Caki2 (cell line): ENCODE measurements at regions not wholly inside any gene's neighbourhood (a gene's known extent, or its start where the extent isn't known, plus 50 kb on each side); places are given as distances from the start of the nearest gene placed in this dataset.

Source experiments
- DNase-seq: peaks from one replicate; pipeline ENCODE4 v3.0.0-alpha.2; 2015; ENCODE audit warnings: low read depth
- in situ Hi-C: cut with HindIII; loops from 2 replicates; pipeline ENCODE4 v1.10.0; 2016; ENCODE audit warnings: low sequenced_read_pairs, low pct_unique_long_range_greater_than_20kb, mixed read lengths

DNA sequence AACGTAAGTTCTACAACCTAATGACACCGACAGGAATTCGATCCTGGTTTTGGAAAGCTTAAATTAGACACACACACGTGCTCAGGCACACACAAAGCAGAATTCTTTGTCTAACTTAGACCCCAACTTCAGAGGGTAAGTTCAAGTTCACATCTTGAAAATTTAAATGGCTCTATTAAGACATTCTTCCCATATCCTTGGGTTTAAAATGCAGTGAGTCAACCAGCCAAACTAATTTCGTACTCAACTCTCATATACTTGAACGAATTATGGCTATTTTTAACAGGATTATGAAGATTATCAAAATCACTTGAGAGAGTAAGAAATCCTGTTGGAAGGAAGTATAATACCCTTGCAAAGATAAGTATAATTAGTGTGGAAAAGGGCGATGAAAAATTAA is 53.2 kb upstream of the ARL4C start:
- in situ Hi-C loops, result no loop called here
- no peak for DNase-seq

GRCh38 chr2:234548695-234549420 is 52.0 kb upstream of the ARL4C start:
- in situ Hi-C loops, result no loop called here
- DNase-seq, result no peak

GRCh38 chr2:234546770-234547169 is 49.9 kb upstream of the ARL4C start:
- in situ Hi-C loops, result no loop called here
- DNase-seq, result no peak
